A673 (cell line): ENCODE measurements at regions not wholly inside any gene's neighbourhood (a gene's known extent, or its start where the extent isn't known, plus 50 kb on each side); places are given as distances from the start of the nearest gene placed in this dataset.
"Not testable (repeated sequence)": the region's sequence is repeated elsewhere in the genome, so short reads cannot be mapped to it uniquely, and the experiment has no call there.

ENCODE experiments used
- BruUV-seq: library from RNA; stranded (reverse); fragments of 400-500 nt; replicated peaks from 2 replicates; lab custom pipeline; 2021; lab: Mats Ljungman, UMichigan
- CTCF ChIA-PET: fragments of 300-600 bp; sonication (Branson Sonifier 250); formaldehyde crosslinking; loops from one replicate; lab custom pipeline; 2022; ENCODE audit warnings: antibody characterized with exemption; lab: Charles Lee
- POLR2A ChIA-PET: fragments of 300-600 bp; sonication (Branson Sonifier 250); formaldehyde crosslinking; loops from one replicate; lab custom pipeline; 2022; ENCODE audit warnings: antibody characterized with exemption; ENCODE audit not compliant: low non-redundant PET; lab: Charles Lee
- DNase-seq: peaks from one replicate; pipeline ENCODE4 v3.0.0-alpha.2; 2015; ENCODE audit warnings: low spot score
- H3K27ac ChIP-seq: fragments of 200-600 bp; sonication (generic); 2 replicates; pipeline ENCODE4 v1.5.1; 2016; ENCODE audit warnings: mixed run types, low read depth, mild to moderate bottlenecking, mixed read lengths, antibody characterized with exemption, low read length; ENCODE audit not compliant: poor library complexity, severe bottlenecking
- H3K27me3 ChIP-seq: fragments of 200-600 bp; sonication (generic); replicated peaks from 2 replicates; pipeline ENCODE4 v1.6.1; 2017; ENCODE audit warnings: mixed run types, low read depth, mild to moderate bottlenecking, mixed read lengths, antibody characterized with exemption, low read length; ENCODE audit not compliant: insufficient read depth, poor library complexity
- H3K36me3 ChIP-seq: fragments of 200-600 bp; sonication (generic); 2 replicates; pipeline ENCODE4 v1.6.1; 2016; ENCODE audit warnings: mixed run types, mild to moderate bottlenecking, mixed read lengths, antibody characterized with exemption, low read length; ENCODE audit not compliant: insufficient read depth, poor library complexity, severe bottlenecking
- H3K4me1 ChIP-seq: fragments of 200-600 bp; sonication (generic); 2 replicates; pipeline ENCODE4 v1.6.1; 2017; ENCODE audit warnings: mixed run types, mild to moderate bottlenecking, mixed read lengths, antibody characterized with exemption, low read length; ENCODE audit not compliant: insufficient read depth, poor library complexity, severe bottlenecking
- H3K4me3 ChIP-seq: fragments of 200-600 bp; sonication (generic); 2 replicates; pipeline ENCODE4 v1.5.1; 2016; ENCODE audit warnings: low read depth, mixed run types, mild to moderate bottlenecking, mixed read lengths, low read length; ENCODE audit not compliant: poor library complexity, severe bottlenecking
- H3K9me3 ChIP-seq: fragments of 200-600 bp; sonication (generic); 2 replicates; pipeline ENCODE4 v1.6.1; 2016; ENCODE audit warnings: mixed run types, low read depth, mild to moderate bottlenecking, mixed read lengths, antibody characterized with exemption, low read length; ENCODE audit not compliant: poor library complexity, severe bottlenecking
- CTCF ChIP-seq: fragments of 300-800, 200-600 bp; sonication (generic); conservative IDR thresholded peaks from 2 replicates; pipeline ENCODE4 v1.5.1; 2017; ENCODE audit warnings: low read depth, mild to moderate bottlenecking, antibody characterized with exemption, low read length, moderate library complexity, mixed read lengths
- EZH2 ChIP-seq: fragments of 200-600 bp; sonication (generic); IDR thresholded peaks from 2 replicates; pipeline ENCODE4 v1.6.1; 2017; ENCODE audit warnings: borderline replicate concordance, low read depth, mild to moderate bottlenecking, mixed read lengths, antibody characterized with exemption, low read length; ENCODE audit not compliant: poor library complexity, severe bottlenecking
- intact Hi-C: fragments of 100-400 bp; cut with micrococcal nuclease; formaldehyde crosslinking; loops from one replicate; pipeline ENCODE4 v1.10.0; 2022; ENCODE audit not compliant: unreplicated experiment

GRCh38 chr1:89436856-89437255, 73.0 kb downstream of the GBP6 start:
- H3K27ac ChIP-seq = no peak overlapping the region
- no TSS peak for BruUV-seq
- TF ChIP-seq CTCF (no peak), EZH2 (no peak)
- CTCF ChIA-PET = no interaction called here
- no peak overlapping the region for H3K4me3 ChIP-seq
- intact Hi-C loops = no loop called here
- H3K36me3 ChIP-seq = no peaks in the 10 kb centered on the region
- H3K27me3 ChIP-seq = peaks cover 4% of the 10 kb centered on the region
- DNase-seq = no peak
- H3K4me1 ChIP-seq = no peaks in the 10 kb centered on the region
- no peaks in the 10 kb centered on the region for H3K9me3 ChIP-seq
- POLR2A ChIA-PET = no interaction called here

- CTCF ChIA-PET, H3K9me3 ChIP-seq, intact Hi-C loops, H3K36me3 ChIP-seq, H3K27ac ChIP-seq, POLR2A ChIA-PET, H3K4me1 ChIP-seq, DNase-seq, BruUV-seq, H3K4me3 ChIP-seq, H3K27me3 ChIP-seq: not testable (repeated sequence)
These were observed 74.4 kb downstream of the GBP6 start for GRCh38 chr1:89438301-89438700.

- TF ChIP-seq EZH2 = no peak
- no peak for TF ChIP-seq CTCF
- no peaks in the 10 kb centered on the region for H3K36me3 ChIP-seq
- intact Hi-C loops = no loop called here
- no peaks in the 10 kb centered on the region for H3K27me3 ChIP-seq
- ChIA-PET POLR2A (no interaction called here), CTCF (no interaction called here)
- H3K4me1 ChIP-seq = no peaks in the 10 kb centered on the region
- BruUV-seq = no TSS peak
- no peaks in the 10 kb centered on the region for H3K9me3 ChIP-seq
- H3K4me3 ChIP-seq = no peak overlapping the region
- no peak for DNase-seq
- H3K27ac ChIP-seq = no peak overlapping the region
These were observed 77.1 kb downstream of the GBP6 start for GRCh38 chr1:89440911-89441310.

- no peaks in the 10 kb centered on the region for H3K27me3 ChIP-seq
- no peaks in the 10 kb centered on the region for H3K4me1 ChIP-seq
- POLR2A ChIA-PET = no interaction called here
- H3K9me3 ChIP-seq = no peaks in the 10 kb centered on the region
- no peak overlapping the region for H3K4me3 ChIP-seq
- intact Hi-C loops = no loop called here
- CTCF ChIA-PET = no interaction called here
- no peaks in the 10 kb centered on the region for H3K36me3 ChIP-seq
- BruUV-seq = no TSS peak
- TF ChIP-seq EZH2 = no peak
- no peak for DNase-seq
- no peak overlapping the region for H3K27ac ChIP-seq
These were observed 79.8 kb upstream of the LRRC8B start for GRCh38 chr1:89444791-89445190.
